HCT116 (cell line): ENCODE measurements at regions not wholly inside any gene's neighbourhood (a gene's known extent, or its start where the extent isn't known, plus 50 kb on each side); places are given as distances from the start of the nearest gene placed in this dataset.

Source experiments
- CTCF ChIP-seq, 3 experiments: fragments of 200-600 bp in 1 of 3; sonication (generic) in 1 of 3; IDR thresholded peaks in 2 of 3; conservative IDR thresholded peaks in 1 of 3; 2 replicates each; pipeline ENCODE4 v1.5.1; 2012 to 2017; ENCODE audit warnings: low read depth in 2 of 3, low read length in 2 of 3, antibody characterized with exemption in 1 of 3, borderline replicate concordance in 1 of 3, control low read depth in 1 of 3, mild to moderate bottlenecking in 1 of 3, mixed read lengths in 1 of 3, mixed run types in 1 of 3, moderate library complexity in 1 of 3; ENCODE audit not compliant: insufficient read depth in 1 of 3
- EZH2phosphoT487 ChIP-seq: fragments of 200-600 bp; IDR thresholded peaks from 2 replicates; pipeline ENCODE4 v1.6.1; 2018; ENCODE audit warnings: antibody characterized with exemption, borderline replicate concordance
- POLR2AphosphoS5 ChIP-seq: IDR thresholded peaks from 2 replicates; pipeline ENCODE4 v1.6.1; 2011; ENCODE audit warnings: mild to moderate bottlenecking, low read depth, low read length, moderate library complexity
- SRF ChIP-seq: IDR thresholded peaks from 2 replicates; pipeline ENCODE4 v1.6.1; 2012; ENCODE audit warnings: low read depth

DNA sequence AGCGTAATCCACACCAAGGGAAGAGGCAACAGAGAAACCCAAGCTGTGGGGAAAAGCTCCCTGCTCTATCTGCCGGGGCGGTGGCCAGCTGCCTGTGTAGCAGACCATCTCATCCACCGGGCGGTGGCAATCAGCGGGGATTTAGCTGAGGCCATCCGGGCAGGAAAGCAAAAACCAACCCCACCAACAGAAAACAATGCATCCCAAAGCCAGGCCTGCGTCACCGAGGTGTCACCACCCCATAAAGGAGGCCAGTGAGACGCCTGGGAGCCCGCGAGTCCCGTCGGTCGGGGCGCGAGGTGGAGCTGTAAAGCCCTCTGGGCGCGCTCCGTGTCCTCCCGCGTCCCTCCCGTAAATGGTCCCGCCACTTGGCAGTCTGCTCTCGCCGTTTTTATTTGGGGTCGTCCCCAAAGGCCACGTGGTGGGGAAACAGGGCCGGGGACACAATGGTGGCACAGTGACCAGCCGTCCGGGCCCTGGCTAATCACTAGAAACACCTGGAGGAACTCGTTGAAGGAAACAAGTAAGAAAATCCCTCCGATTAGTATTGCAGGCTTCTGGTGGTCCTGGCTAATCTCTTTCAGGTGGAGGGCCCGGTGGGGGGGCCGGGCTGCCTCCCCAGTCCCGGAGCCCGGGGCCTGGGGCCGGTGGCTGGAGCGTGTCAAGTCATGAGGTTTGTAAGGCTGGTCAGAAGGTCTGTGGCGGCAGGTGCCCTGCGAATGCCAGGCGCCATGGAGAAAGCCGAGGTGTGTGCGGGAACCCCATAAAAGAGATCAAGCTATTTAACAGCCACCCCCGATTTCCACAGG, 94.7 kb upstream of the GSC start:
- no peak for TF ChIP-seq CTCF (IDR thresholded peaks at IDR 0.05 in 2 of 3, conservative IDR thresholded peaks at IDR 0.05 in 1 of 3; ENCODE audit: borderline replicate concordance in 1 of 3, insufficient read depth in 1 of 3, low read depth in 2 of 3, low read length in 2 of 3)
- TF ChIP-seq EZH2phosphoT487: no peak
- no peak for TF ChIP-seq SRF
- no peak for TF ChIP-seq POLR2AphosphoS5
